RWPE1 (cell line): ENCODE measurements at regions not wholly inside any gene's neighbourhood (a gene's known extent, or its start where the extent isn't known, plus 50 kb on each side); places are given as distances from the start of the nearest gene placed in this dataset.

Experiments
- CTCF ChIA-PET: fragments of 350-600 bp; sonication (Branson Sonifier 250); formaldehyde crosslinking; extraction: SDS; loops from one replicate; lab custom pipeline; 2021; lab: Yijun Ruan, JAX
- POLR2A ChIA-PET: fragments of 400-600 bp; formaldehyde crosslinking; extraction: SDS; loops from one replicate; lab custom pipeline; 2020; ENCODE audit warnings: antibody characterized with exemption; ENCODE audit not compliant: low non-redundant PET; lab: Yijun Ruan, JAX
- DNase-seq: peaks from one replicate; pipeline ENCODE4 v3.0.0; 2012; ENCODE audit warnings: low spot score
- H3K27ac ChIP-seq: fragments of 450-650 bp; 2 replicates; pipeline ENCODE4 v1.5.1; 2017
- TF ChIP-seq, protein P1 (sequence below): fragments of 450-650 bp; conservative IDR thresholded peaks from 2 replicates; pipeline ENCODE4 v1.5.1; 2017; ENCODE audit warnings: low read depth, mild to moderate bottlenecking

DNA sequence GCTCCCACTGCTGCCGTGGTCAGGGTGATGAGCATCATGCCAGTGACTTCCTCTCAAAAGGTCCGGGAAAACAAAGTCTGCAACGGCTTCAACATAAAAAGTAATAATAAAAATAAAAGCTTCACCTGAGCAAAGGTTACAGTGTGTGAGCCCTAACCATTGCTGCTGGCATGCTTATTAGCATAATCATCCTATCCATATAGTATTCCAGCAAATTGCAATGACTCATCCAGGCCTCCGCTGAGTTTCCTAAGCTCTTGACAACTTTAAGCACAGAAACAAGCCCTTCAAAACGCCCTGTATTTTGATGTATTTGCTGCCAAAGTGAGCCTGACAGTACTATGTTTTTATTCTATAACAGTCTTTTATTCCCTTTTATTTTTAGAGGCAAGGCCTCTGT, 100.5 kb downstream of the AASDH start:
- ChIA-PET POLR2A (no interaction called here), CTCF (no interaction called here)
- no peak for DNase-seq

GRCh38 chr4:56283375-56283774, 103.9 kb downstream of the AASDH start:
- H3K27ac ChIP-seq, result no peak overlapping the region
- TF ChIP-seq, protein P1, sequence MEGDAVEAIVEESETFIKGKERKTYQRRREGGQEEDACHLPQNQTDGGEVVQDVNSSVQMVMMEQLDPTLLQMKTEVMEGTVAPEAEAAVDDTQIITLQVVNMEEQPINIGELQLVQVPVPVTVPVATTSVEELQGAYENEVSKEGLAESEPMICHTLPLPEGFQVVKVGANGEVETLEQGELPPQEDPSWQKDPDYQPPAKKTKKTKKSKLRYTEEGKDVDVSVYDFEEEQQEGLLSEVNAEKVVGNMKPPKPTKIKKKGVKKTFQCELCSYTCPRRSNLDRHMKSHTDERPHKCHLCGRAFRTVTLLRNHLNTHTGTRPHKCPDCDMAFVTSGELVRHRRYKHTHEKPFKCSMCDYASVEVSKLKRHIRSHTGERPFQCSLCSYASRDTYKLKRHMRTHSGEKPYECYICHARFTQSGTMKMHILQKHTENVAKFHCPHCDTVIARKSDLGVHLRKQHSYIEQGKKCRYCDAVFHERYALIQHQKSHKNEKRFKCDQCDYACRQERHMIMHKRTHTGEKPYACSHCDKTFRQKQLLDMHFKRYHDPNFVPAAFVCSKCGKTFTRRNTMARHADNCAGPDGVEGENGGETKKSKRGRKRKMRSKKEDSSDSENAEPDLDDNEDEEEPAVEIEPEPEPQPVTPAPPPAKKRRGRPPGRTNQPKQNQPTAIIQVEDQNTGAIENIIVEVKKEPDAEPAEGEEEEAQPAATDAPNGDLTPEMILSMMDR, result no peak
- ChIA-PET CTCF (no interaction called here), POLR2A (no interaction called here)
- no peak for DNase-seq

More for the DNA sequence above, 100.5 kb downstream of the AASDH start:
- TF ChIP-seq, protein P1, result no peak
- H3K27ac ChIP-seq, result no peak overlapping the region

- ChIA-PET POLR2A (no interaction called here), CTCF (no interaction called here)
- TF ChIP-seq, protein P1, result no peak
- DNase-seq, result no peak
- H3K27ac ChIP-seq, result no peak overlapping the region
These were observed 105.3 kb downstream of the AASDH start for GRCh38 chr4:56282004-56282403.

DNA sequence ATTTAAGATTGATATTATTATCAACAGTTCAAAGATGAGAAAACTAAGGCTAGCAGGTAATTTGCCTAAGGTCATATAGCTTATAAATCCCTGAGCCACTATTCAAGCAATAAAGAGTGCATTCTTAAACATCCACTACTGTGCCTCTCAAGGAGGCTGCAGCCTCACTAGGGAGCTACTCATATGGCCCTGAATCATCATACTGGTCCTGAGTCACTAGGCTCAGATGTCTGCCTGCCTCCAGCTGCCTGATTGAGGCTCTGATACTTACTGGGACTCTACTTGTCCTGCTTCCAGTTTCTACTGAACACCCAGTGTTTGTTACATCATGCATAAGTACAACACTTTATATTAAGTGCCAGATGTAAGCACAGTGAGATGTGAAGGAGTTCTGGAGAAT, 110.7 kb downstream of the AASDH start:
- CTCF ChIA-PET, result interaction anchor here (0.7 kb wide), 1 partner anchor 342 kb away, joined by 5 read pairs; no protein-coding TSS in a partner anchor
- no peak overlapping the region for H3K27ac ChIP-seq
- DNase-seq, result no peak
- TF ChIP-seq, protein P1, result no peak
- POLR2A ChIA-PET, result no interaction called here

DNA sequence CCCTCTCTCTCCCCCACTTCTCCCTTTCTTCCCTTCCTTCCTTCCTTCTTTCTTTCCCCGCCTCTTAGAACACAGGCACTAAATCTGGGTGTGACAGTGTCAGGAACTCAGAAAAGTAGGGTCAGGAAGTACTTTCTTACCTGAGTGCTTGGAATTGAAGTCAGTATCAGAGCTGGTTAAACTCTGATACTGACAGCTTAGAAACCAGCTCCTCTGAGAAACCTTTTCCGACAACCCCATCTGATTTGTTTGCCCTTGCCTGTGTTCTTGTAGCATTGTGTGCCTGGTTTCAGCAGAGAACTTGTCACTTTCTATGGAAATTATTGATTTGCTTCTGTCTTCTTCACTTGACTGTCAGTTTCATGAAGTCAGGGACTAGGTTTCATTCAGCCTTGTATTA, 113.9 kb downstream of the AASDH start:
- ChIA-PET CTCF (interaction anchor here (0.6 kb wide), 1 partner anchor 35 kb away, joined by 3 read pairs; no protein-coding TSS in a partner anchor), POLR2A (no interaction called here)
- TF ChIP-seq, protein P1, result no peak
- DNase-seq, result no peak
- H3K27ac ChIP-seq, result no peak overlapping the region

GRCh38 chr4:56272927-56273326, 114.4 kb downstream of the AASDH start:
- H3K27ac ChIP-seq, result no peak overlapping the region
- CTCF ChIA-PET, result interaction anchor here (0.6 kb wide), 2 partner anchors 34 to 52 kb away, joined by 3 to 5 read pairs; no protein-coding TSS in a partner anchor
- TF ChIP-seq, protein P1, result no peak
- no peak for DNase-seq
- POLR2A ChIA-PET, result no interaction called here
